HAP-1 (cell line): ENCODE measurements at regions not wholly inside any gene's neighbourhood (a gene's known extent, or its start where the extent isn't known, plus 50 kb on each side); places are given as distances from the start of the nearest gene placed in this dataset.

Experiments used
- DNase-seq, 2 experiments: peaks; one replicate each; pipeline ENCODE4 v3.0.0-alpha.2; 2016 to 2020; ENCODE audit warnings: low spot score in 2 of 2
- H3K27me3 ChIP-seq: fragments of 250-450 bp; sonication (Bioruptor Pico); 2 replicates; pipeline ENCODE4 v1.5.1; 2020; ENCODE audit warnings: low read depth, mild to moderate bottlenecking, moderate library complexity
- H3K36me3 ChIP-seq: fragments of 250-450 bp; sonication (Bioruptor Pico); replicated peaks from 2 replicates; pipeline ENCODE4 v1.5.1; 2020; ENCODE audit warnings: mild to moderate bottlenecking
- H3K4me1 ChIP-seq: fragments of 250-450 bp; sonication (Bioruptor Pico); 2 replicates; pipeline ENCODE4 v1.5.1; 2020; ENCODE audit warnings: mild to moderate bottlenecking
- H3K4me3 ChIP-seq: fragments of 250-450 bp; sonication (Bioruptor Pico); 2 replicates; pipeline ENCODE4 v1.5.1; 2020; ENCODE audit warnings: mild to moderate bottlenecking, moderate library complexity
- H3K9me3 ChIP-seq: fragments of 250-450 bp; sonication (Bioruptor Pico); 2 replicates; pipeline ENCODE4 v1.5.1; 2020; ENCODE audit warnings: mild to moderate bottlenecking, moderate library complexity
- in situ Hi-C: fragments of 300-500 bp; cut with MboI; formaldehyde crosslinking; loops from 3 replicates; pipeline ENCODE4 v1.14.3; 2020; ENCODE audit warnings: low sequenced_read_pairs, inconsistent platforms, mixed read lengths

- no peak for DNase-seq
- in situ Hi-C loops: no loop called here
- Histone ChIP-seq H3K9me3 (peaks cover 7% of the 10 kb centered on the region), H3K4me3 (no peak overlapping the region), H3K27me3 (no peaks in the 10 kb centered on the region), H3K36me3 (no peaks in the 10 kb centered on the region), H3K4me1 (peaks cover 31% of the 10 kb centered on the region)
These were observed 428.7 kb upstream of the TNP1 start for GRCh38 chr2:217288472-217289063.

DNA sequence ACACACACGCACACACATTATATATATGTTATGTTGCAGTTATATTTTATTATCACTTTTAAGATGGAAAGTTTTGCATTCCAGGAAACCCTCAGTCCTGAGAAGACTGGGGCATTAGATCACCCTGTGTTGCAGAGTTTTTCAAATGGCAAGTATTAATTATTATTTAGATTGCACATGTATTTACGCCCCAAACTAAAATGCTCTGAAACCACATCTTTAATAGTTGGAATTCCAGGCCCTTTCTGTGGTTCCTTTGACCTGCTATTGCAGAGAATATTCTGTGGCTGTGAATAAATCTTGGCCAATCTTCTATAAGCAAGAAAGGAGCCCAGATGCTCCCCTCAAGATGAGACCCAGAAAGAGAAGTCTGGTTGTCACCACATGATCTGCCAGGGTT, 427.0 kb upstream of the TNP1 start:
- in situ Hi-C loops: no loop called here
- H3K4me1 ChIP-seq: peaks cover 26% of the 10 kb centered on the region
- no peaks in the 10 kb centered on the region for H3K36me3 ChIP-seq

GRCh38 chr2:217285926-217286325, 426.1 kb upstream of the TNP1 start:
- Histone ChIP-seq H3K27me3 (no peaks in the 10 kb centered on the region), H3K4me3 (no peak overlapping the region), H3K9me3 (peaks cover 7% of the 10 kb centered on the region), H3K4me1 (peaks cover 23% of the 10 kb centered on the region), H3K36me3 (no peaks in the 10 kb centered on the region)
- DNase-seq: no peak
- in situ Hi-C loops: no loop called here

More for the DNA sequence above, 427.0 kb upstream of the TNP1 start:
- Histone ChIP-seq H3K9me3 (peaks cover 7% of the 10 kb centered on the region), H3K4me3 (no peak overlapping the region), H3K27me3 (no peaks in the 10 kb centered on the region)
- DNase-seq: no peak

- in situ Hi-C loops: no loop called here
- H3K36me3 ChIP-seq: no peaks in the 10 kb centered on the region
- DNase-seq: no peak
- no peak overlapping the region for H3K4me3 ChIP-seq
- no peaks in the 10 kb centered on the region for H3K27me3 ChIP-seq
- peaks cover 7% of the 10 kb centered on the region for H3K9me3 ChIP-seq
- H3K4me1 ChIP-seq: peaks cover 5% of the 10 kb centered on the region
These were observed 423.6 kb upstream of the TNP1 start for GRCh38 chr2:217283460-217283859.

DNA sequence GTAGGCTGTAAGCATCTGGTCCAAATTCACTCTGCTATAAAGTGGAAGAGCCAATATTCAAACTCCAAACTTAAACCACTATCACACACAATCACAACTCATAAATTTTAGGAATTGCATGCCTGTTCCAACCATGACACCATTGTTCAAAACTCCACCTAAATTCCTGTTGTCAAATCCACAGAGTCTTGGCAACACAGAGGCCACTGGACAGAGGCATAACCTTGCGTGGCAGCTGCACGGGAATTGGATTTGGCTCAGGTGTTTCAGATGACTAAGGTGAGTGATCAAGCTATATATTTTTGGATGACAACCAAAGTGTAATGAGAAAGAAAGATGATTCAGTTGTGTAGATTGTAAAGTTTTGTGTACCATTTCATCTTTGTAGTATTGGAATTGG, 422.7 kb upstream of the TNP1 start:
- Histone ChIP-seq H3K27me3 (no peaks in the 10 kb centered on the region), H3K4me3 (no peak overlapping the region), H3K36me3 (no peaks in the 10 kb centered on the region), H3K4me1 (peaks cover 5% of the 10 kb centered on the region), H3K9me3 (no peaks in the 10 kb centered on the region)
- in situ Hi-C loops: no loop called here
- DNase-seq: no peak

DNA sequence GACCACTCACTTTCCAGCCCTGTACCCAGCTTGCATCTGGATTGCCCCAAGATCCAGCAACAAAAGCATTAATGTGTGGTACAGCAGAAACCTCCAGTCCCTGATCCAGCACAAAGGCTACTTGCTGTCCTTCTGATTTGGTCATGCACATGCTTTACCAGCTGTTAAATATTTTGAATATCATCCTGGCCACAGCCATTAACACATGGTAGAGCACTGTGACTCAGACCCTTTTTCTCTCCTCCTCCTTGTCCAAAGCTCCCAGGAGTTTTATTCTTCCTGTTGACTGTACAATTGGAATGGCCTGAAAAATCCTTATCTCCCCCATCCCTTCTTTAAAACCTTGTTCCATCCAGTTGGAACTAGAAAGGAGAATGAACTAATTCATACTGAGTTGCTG, 419.7 kb upstream of the TNP1 start:
- no peak for DNase-seq
- Histone ChIP-seq H3K36me3 (no peaks in the 10 kb centered on the region), H3K4me1 (peaks cover 5% of the 10 kb centered on the region), H3K27me3 (no peaks in the 10 kb centered on the region), H3K4me3 (no peak overlapping the region), H3K9me3 (no peaks in the 10 kb centered on the region)
- in situ Hi-C loops: no loop called here

DNA sequence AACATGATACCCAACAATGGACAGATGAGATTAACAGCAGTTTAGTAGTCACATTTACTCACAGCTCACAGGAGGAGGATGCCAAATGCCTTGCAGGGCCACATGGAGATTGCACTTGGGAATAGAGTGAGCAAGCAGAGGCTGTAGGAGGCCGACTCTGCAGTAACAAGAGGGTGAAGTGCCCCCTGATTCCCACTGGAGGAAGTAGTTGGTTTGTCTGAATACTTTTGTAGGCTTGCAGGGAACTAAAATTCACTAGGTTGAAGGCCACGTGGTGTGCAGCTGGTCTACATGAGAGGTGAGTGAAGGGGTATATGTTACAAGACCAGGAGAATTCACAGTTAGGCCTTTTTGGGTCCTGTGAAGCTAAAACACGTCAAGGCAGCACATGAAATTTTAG, 419.3 kb upstream of the TNP1 start:
- no peak overlapping the region for H3K4me3 ChIP-seq
- in situ Hi-C loops: no loop called here
- no peaks in the 10 kb centered on the region for H3K9me3 ChIP-seq
- no peaks in the 10 kb centered on the region for H3K27me3 ChIP-seq
- no peak for DNase-seq
- H3K36me3 ChIP-seq: no peaks in the 10 kb centered on the region
- H3K4me1 ChIP-seq: peaks cover 5% of the 10 kb centered on the region

GRCh38 chr2:217277646-217278398, 418.0 kb upstream of the TNP1 start:
- in situ Hi-C loops: no loop called here
- no peaks in the 10 kb centered on the region for H3K9me3 ChIP-seq
- DNase-seq: no peak
- H3K4me1 ChIP-seq: no peaks in the 10 kb centered on the region
- no peak overlapping the region for H3K4me3 ChIP-seq
- no peaks in the 10 kb centered on the region for H3K27me3 ChIP-seq
- H3K36me3 ChIP-seq: no peaks in the 10 kb centered on the region

DNA sequence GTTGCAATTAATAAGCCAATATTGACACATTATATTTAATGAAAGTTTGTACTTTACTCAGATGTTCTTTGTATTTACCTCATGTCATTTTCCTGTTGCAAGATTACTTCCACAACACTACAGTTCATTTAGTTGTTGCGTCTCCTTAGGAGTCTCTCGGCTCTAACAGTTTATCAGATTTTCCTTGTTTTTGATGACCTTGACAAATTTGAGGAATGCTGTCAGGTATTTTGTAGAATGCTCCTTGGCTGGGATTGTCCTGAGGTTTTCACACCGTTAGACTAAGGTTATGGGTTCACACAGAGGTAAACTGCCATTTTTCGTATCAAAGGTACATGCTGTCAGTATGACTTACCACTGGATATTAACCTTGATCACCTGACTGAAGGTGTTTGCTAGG, 416.6 kb upstream of the TNP1 start:
- H3K36me3 ChIP-seq: no peaks in the 10 kb centered on the region
- peaks cover 3% of the 10 kb centered on the region for H3K4me1 ChIP-seq
- H3K4me3 ChIP-seq: no peak overlapping the region
- DNase-seq: no peak
- in situ Hi-C loops: no loop called here
- H3K27me3 ChIP-seq: no peaks in the 10 kb centered on the region
- H3K9me3 ChIP-seq: no peaks in the 10 kb centered on the region

GRCh38 chr2:217275091-217275490, 415.2 kb upstream of the TNP1 start:
- DNase-seq: no peak
- H3K4me3 ChIP-seq: no peak overlapping the region
- no peaks in the 10 kb centered on the region for H3K27me3 ChIP-seq
- no peaks in the 10 kb centered on the region for H3K36me3 ChIP-seq
- H3K4me1 ChIP-seq: peaks cover 3% of the 10 kb centered on the region
- no peaks in the 10 kb centered on the region for H3K9me3 ChIP-seq
- in situ Hi-C loops: no loop called here

DNA sequence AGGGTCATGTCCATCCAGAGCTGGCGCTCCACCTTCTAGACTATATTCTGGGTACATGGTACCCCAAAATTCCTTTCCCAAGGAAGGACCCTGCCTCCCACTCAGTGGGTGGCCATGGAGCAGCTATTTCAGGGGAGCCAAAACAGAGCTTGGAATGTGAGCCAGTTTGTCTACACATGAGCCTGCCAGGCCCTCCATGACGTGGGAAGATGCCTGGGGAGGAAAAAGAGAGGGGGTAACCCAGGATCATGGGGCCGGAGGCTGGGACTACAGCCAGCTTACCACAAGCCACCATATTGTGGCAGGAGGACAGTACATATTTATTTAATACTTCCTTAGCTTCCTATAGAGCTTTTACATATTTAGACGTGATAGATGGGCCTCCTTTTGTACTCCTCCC, 414.7 kb upstream of the TNP1 start:
- no peak for DNase-seq
- Histone ChIP-seq H3K36me3 (no peaks in the 10 kb centered on the region), H3K27me3 (no peaks in the 10 kb centered on the region), H3K4me3 (no peak overlapping the region), H3K9me3 (no peaks in the 10 kb centered on the region), H3K4me1 (peaks cover 3% of the 10 kb centered on the region)
- in situ Hi-C loops: no loop called here

GRCh38 chr2:217273851-217274250, 414.0 kb upstream of the TNP1 start:
- DNase-seq: no peak
- Histone ChIP-seq H3K27me3 (no peaks in the 10 kb centered on the region), H3K9me3 (no peaks in the 10 kb centered on the region), H3K4me1 (peaks cover 3% of the 10 kb centered on the region), H3K36me3 (no peaks in the 10 kb centered on the region), H3K4me3 (no peak overlapping the region)
- in situ Hi-C loops: no loop called here

GRCh38 chr2:217273162-217273561, 413.3 kb upstream of the TNP1 start:
- H3K4me3 ChIP-seq: no peak overlapping the region
- no peak for DNase-seq
- in situ Hi-C loops: no loop called here
- H3K9me3 ChIP-seq: no peaks in the 10 kb centered on the region
- H3K36me3 ChIP-seq: no peaks in the 10 kb centered on the region
- H3K27me3 ChIP-seq: no peaks in the 10 kb centered on the region
- peaks cover 3% of the 10 kb centered on the region for H3K4me1 ChIP-seq

DNA sequence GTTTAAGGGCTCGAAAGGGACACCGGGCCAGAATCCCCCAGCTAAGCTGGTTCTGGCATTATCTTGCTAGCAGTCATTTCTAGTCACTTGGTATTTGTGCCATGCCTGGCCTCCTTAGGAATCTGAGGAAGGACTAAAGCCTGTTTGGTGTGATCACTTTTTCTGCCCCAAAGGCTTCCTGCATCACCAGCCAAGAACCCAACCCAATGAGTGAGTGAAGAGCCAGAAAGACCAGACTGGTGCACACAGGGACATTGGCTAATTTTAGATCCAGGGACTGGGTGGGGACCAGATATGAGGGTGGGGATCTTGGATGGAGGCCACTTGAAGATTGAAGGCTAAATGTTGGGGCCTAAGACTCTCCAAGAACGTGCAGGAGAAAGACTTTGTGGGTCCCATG, 411.9 kb upstream of the TNP1 start:
- DNase-seq: no peak
- no peak overlapping the region for H3K4me3 ChIP-seq
- H3K36me3 ChIP-seq: no peaks in the 10 kb centered on the region
- no peaks in the 10 kb centered on the region for H3K27me3 ChIP-seq
- in situ Hi-C loops: no loop called here
- 0 out of 2 replicates have a peak, but pooled peaks cover 2% of the 10 kb centered on the region for H3K9me3 ChIP-seq
- peaks cover 3% of the 10 kb centered on the region for H3K4me1 ChIP-seq
